OCI-LY1 (cell line): ENCODE measurements at regions not wholly inside any gene's neighbourhood (a gene's known extent, or its start where the extent isn't known, plus 50 kb on each side); places are given as distances from the start of the nearest gene placed in this dataset.

ENCODE experiments used
- H2AFZ ChIP-seq: fragments of 200-600 bp; sonication (generic), shearing (Covaris generic); 2 replicates; pipeline ENCODE4 v1.6.0; 2014; ENCODE audit warnings: antibody characterized with exemption, mild to moderate bottlenecking, low read length
- H3F3A ChIP-seq: fragments of 200-600 bp; sonication (generic), shearing (Covaris generic); 2 replicates; pipeline ENCODE4 v1.6.0; 2014; ENCODE audit warnings: mild to moderate bottlenecking, antibody characterized with exemption, low read length, moderate library complexity; ENCODE audit not compliant: insufficient read depth
- H3K27ac ChIP-seq: fragments of 200-600 bp; sonication (generic); 2 replicates; pipeline ENCODE4 v1.5.1; 2014; ENCODE audit warnings: low read length, mixed run types, mild to moderate bottlenecking, low read depth; ENCODE audit not compliant: poor library complexity, severe bottlenecking
- H3K27me3 ChIP-seq: fragments of 200-600 bp; sonication (generic); 2 replicates; pipeline ENCODE4 v1.6.0; 2014; ENCODE audit warnings: antibody characterized with exemption, mild to moderate bottlenecking, low read length, moderate library complexity; ENCODE audit not compliant: insufficient read depth
- H3K36me3 ChIP-seq: fragments of 200-600 bp; sonication (generic); 2 replicates; pipeline ENCODE4 v1.6.1; 2014; ENCODE audit warnings: mild to moderate bottlenecking, antibody characterized with exemption, low read length, moderate library complexity, mixed read lengths; ENCODE audit not compliant: insufficient read depth
- H3K4me1 ChIP-seq: fragments of 200-600 bp; sonication (generic); 2 replicates; pipeline ENCODE4 v1.5.1; 2014; ENCODE audit warnings: mild to moderate bottlenecking, low read length, moderate library complexity; ENCODE audit not compliant: insufficient read depth, severe bottlenecking
- H3K4me2 ChIP-seq: fragments of 200-600 bp; sonication (generic), shearing (Covaris generic); 2 replicates; pipeline ENCODE4 v1.6.1; 2014; ENCODE audit warnings: low read length
- H3K4me3 ChIP-seq: fragments of 200-600 bp; sonication (generic); 2 replicates; pipeline ENCODE4 v1.5.1; 2014; ENCODE audit warnings: low read length, low read depth, mild to moderate bottlenecking, mixed read lengths; ENCODE audit not compliant: poor library complexity, severe bottlenecking
- H3K79me2 ChIP-seq: fragments of 200-600 bp; shearing (Covaris generic); 2 replicates; pipeline ENCODE4 v1.6.1; 2016; ENCODE audit warnings: mixed run types, low read length, mixed read lengths; ENCODE audit not compliant: insufficient read depth
- H3K9ac ChIP-seq: fragments of 200-600 bp; sonication (generic), shearing (Covaris generic); 2 replicates; pipeline ENCODE4 v1.6.1; 2014; ENCODE audit warnings: mild to moderate bottlenecking, low read length, mixed read lengths
- H3K9me2 ChIP-seq: fragments of 200-600 bp; sonication (generic), shearing (Covaris generic); 2 replicates; pipeline ENCODE4 v1.6.1; 2014; ENCODE audit warnings: low read depth, mild to moderate bottlenecking, low read length, mixed read lengths
- H3K9me3 ChIP-seq: fragments of 200-600 bp; shearing (Covaris generic); 2 replicates; pipeline ENCODE4 v1.6.1; 2014; ENCODE audit warnings: low read length, mixed read lengths
- H4K20me1 ChIP-seq: fragments of 200-600 bp; sonication (generic), shearing (Covaris generic); 2 replicates; pipeline ENCODE4 v1.6.0; 2016; ENCODE audit warnings: mild to moderate bottlenecking, low read length; ENCODE audit not compliant: insufficient read depth
- CTCF ChIP-seq: fragments of 200-600 bp; sonication (generic), shearing (Covaris generic); IDR thresholded peaks from 2 replicates; pipeline ENCODE4 v1.5.1; 2017; ENCODE audit warnings: mild to moderate bottlenecking, antibody characterized with exemption, low read length, moderate library complexity, mixed read lengths
- EZH2 ChIP-seq: fragments of 200-600 bp; sonication (generic), shearing (Covaris generic); IDR thresholded peaks from 2 replicates; pipeline ENCODE4 v1.8.0; 2017; ENCODE audit warnings: borderline replicate concordance, mixed run types, mild to moderate bottlenecking, antibody characterized with exemption, low read length, moderate library complexity, mixed read lengths

- H3K79me2 ChIP-seq: no peaks in the 10 kb centered on the region
- no peak overlapping the region for H3K27ac ChIP-seq
- H3K9me2 ChIP-seq: no peaks in the 10 kb centered on the region
- no peaks in the 10 kb centered on the region for H3K4me1 ChIP-seq
- H3K36me3 ChIP-seq: no peaks in the 10 kb centered on the region
- no peak overlapping the region for H3K4me3 ChIP-seq
- H3K4me2 ChIP-seq: no peak overlapping the region
- H2AFZ ChIP-seq: no peak overlapping the region
- H3K27me3 ChIP-seq: no peaks in the 10 kb centered on the region
- H3K9me3 ChIP-seq: peaks cover 6% of the 10 kb centered on the region; the same call in 1 of the 2 replicates
- TF ChIP-seq EZH2: no peak
- TF ChIP-seq CTCF: peak; percentile 66
- no peaks in the 10 kb centered on the region for H4K20me1 ChIP-seq
- H3K9ac ChIP-seq: no peak overlapping the region
- H3F3A ChIP-seq: no peaks in the 10 kb centered on the region; the same call in 1 of the 2 replicates
These were observed 738.4 kb upstream of the ALCAM start for GRCh38 chr3:104628185-104628789.

- Histone ChIP-seq H3K4me3 (no peak overlapping the region), H3K9ac (no peak overlapping the region), H3K9me2 (no peaks in the 10 kb centered on the region), H3K9me3 (peaks cover 6% of the 10 kb centered on the region; the same call in 1 of the 2 replicates), H2AFZ (no peak overlapping the region), H3K4me1 (no peaks in the 10 kb centered on the region), H3K27me3 (no peaks in the 10 kb centered on the region), H3K79me2 (no peaks in the 10 kb centered on the region), H3F3A (no peaks in the 10 kb centered on the region; the same call in 1 of the 2 replicates), H3K4me2 (no peak overlapping the region), H3K27ac (no peak overlapping the region), H4K20me1 (no peaks in the 10 kb centered on the region), H3K36me3 (no peaks in the 10 kb centered on the region)
- TF ChIP-seq EZH2 (no peak), CTCF (no peak)
These were observed 737.7 kb upstream of the ALCAM start for GRCh38 chr3:104629038-104629437.

- no peaks in the 10 kb centered on the region for H3K4me1 ChIP-seq
- H3K9me2 ChIP-seq: no peaks in the 10 kb centered on the region
- H3K79me2 ChIP-seq: no peaks in the 10 kb centered on the region
- H3K4me3 ChIP-seq: no peak overlapping the region
- no peak overlapping the region for H3K4me2 ChIP-seq
- H3K27me3 ChIP-seq: no peaks in the 10 kb centered on the region
- peaks cover 6% of the 10 kb centered on the region; the same call in 1 of the 2 replicates for H3K9me3 ChIP-seq
- H3F3A ChIP-seq: no peaks in the 10 kb centered on the region; the same call in 1 of the 2 replicates
- no peaks in the 10 kb centered on the region for H3K36me3 ChIP-seq
- no peak overlapping the region for H2AFZ ChIP-seq
- no peak for TF ChIP-seq EZH2
- TF ChIP-seq CTCF: no peak
- H3K27ac ChIP-seq: no peak overlapping the region
- H3K9ac ChIP-seq: no peak overlapping the region
- no peaks in the 10 kb centered on the region for H4K20me1 ChIP-seq
These were observed 735.5 kb upstream of the ALCAM start for GRCh38 chr3:104631254-104631653.
